ENCODE measurements at regions not wholly inside any gene's neighbourhood (a gene's known extent, or its start where the extent isn't known, plus 50 kb on each side); places are given as distances from the start of the nearest gene placed in this dataset.
A peak's percentile ranks its signal among the peaks of the same experiment; 100 is the strongest.

GRCh38 chr10:60605476-60605875 is 172.8 kb upstream of the CDK1 start:
- no TSS peak for BruUV-seq (replicated peaks)
- Histone ChIP-seq H2AFZ (ENCODE audit: low read depth, low read length) (no peak overlapping the region), H4K20me1 (replicated peaks; ENCODE audit: control insufficient read depth, insufficient read depth, low read length) (no peaks in the 10 kb centered on the region), H3K36me3 (ENCODE audit: control insufficient read depth, insufficient read depth, low read length) (no peaks in the 10 kb centered on the region), H3K9me1 (ENCODE audit: control insufficient read depth, insufficient read depth, low read length) (no peaks in the 10 kb centered on the region), H3K4me3 (no peak overlapping the region), H3K9me3 (replicated peaks; ENCODE audit: control insufficient read depth, insufficient read depth, low read depth, low read length) (no peaks in the 10 kb centered on the region), H3K4me1 (replicated peaks in 1 of 2; ENCODE audit: control insufficient read depth in 2 of 2, insufficient read depth in 2 of 2, low read length in 2 of 2) (no peaks in the 10 kb centered on the region), H3K27ac (ENCODE audit: extremely low read depth, low read depth, low read length) (no peak overlapping the region), H3K9ac (ENCODE audit: insufficient read depth in 1 of 2, low read depth in 2 of 2, low read length in 2 of 2) (no peak overlapping the region), H3K4me2 (ENCODE audit: insufficient read depth, low read length) (no peak overlapping the region), H3K27me3 (ENCODE audit: control insufficient read depth in 2 of 2, insufficient read depth in 2 of 2, low read length in 2 of 2) (no peaks in the 10 kb centered on the region), H3K79me2 (ENCODE audit: control insufficient read depth, insufficient read depth, low read length) (no peaks in the 10 kb centered on the region)
- ATAC-seq (no peak), FAIRE-seq (no peak), DNase-seq (ENCODE audit: extremely low read depth in 1 of 4, low spot score in 3 of 4) (no peak)
- ChIA-PET POLR2A (interaction anchor here (0.6 to 0.8 kb wide), 2 partner anchors 20 to 231 kb away, joined by 5 to 6 read pairs; no protein-coding TSS in a partner anchor), CTCF (ENCODE audit: low intra/inter-chr PET ratio) (no interaction called here)
- TF ChIP-seq XRCC4 (IDR thresholded peaks at IDR 0.05; ENCODE audit: extremely low read depth, insufficient read depth, insufficient read length): no peak
- TF ChIP-seq GATA2 (CRISPR knock-in tag; IDR thresholded peaks at IDR 0.05): no peak
- no peak for TF ChIP-seq ZNF133 (CRISPR knock-in tag; IDR thresholded peaks at IDR 0.05)
- no peak for TF ChIP-seq SRSF1 (IDR thresholded peaks at IDR 0.05; ENCODE audit: low read depth, low read length)
- no peak for TF ChIP-seq MXI1 (IDR thresholded peaks at IDR 0.05; ENCODE audit: low read depth, low read length)
- no peak for TF ChIP-seq MAFG (tag; conservative IDR thresholded peaks at IDR 0.05)
- no peak for TF ChIP-seq MAFK (IDR thresholded peaks at IDR 0.05; ENCODE audit: low read length)
- TF ChIP-seq NR2C1 (IDR thresholded peaks at IDR 0.05): no peak
- no peak for TF ChIP-seq NR2C1 (tag; IDR thresholded peaks at IDR 0.05)
- in situ Hi-C loops (cut with MboI): no loop called here
- intact Hi-C loops (cut with micrococcal nuclease): no loop called here

GRCh38 chr10:60604342-60604741 is 173.9 kb upstream of the CDK1 start:
- H2AFZ ChIP-seq (ENCODE audit: low read depth, low read length): no peak overlapping the region
- TF ChIP-seq ZNF592 (IDR thresholded peaks at IDR 0.05) (no peak), ELF1 (tag; IDR thresholded peaks at IDR 0.05) (no peak), RFX1 (IDR thresholded peaks at IDR 0.05) (peak; percentile 35; the same call in 1 of the 2 replicates), TBP (optimal IDR thresholded peaks at IDR 0.05; ENCODE audit: low read depth, low read length) (no peak)
- no peak for DNase-seq (ENCODE audit: extremely low read depth in 1 of 4, low spot score in 3 of 4)
- FAIRE-seq: no peak
- no peak overlapping the region for H3K9ac ChIP-seq (ENCODE audit: insufficient read depth in 1 of 2, low read depth in 2 of 2, low read length in 2 of 2)
- H3K9me3 ChIP-seq (replicated peaks; ENCODE audit: control insufficient read depth, insufficient read depth, low read depth, low read length): no peaks in the 10 kb centered on the region
- no peak for ATAC-seq
- CTCF ChIA-PET (ENCODE audit: low intra/inter-chr PET ratio): no interaction called here
- POLR2A ChIA-PET: no interaction called here
- no TSS peak for BruUV-seq (replicated peaks)
- H4K20me1 ChIP-seq (replicated peaks; ENCODE audit: control insufficient read depth, insufficient read depth, low read length): no peaks in the 10 kb centered on the region
- in situ Hi-C loops (cut with MboI) (no loop called here), intact Hi-C loops (cut with micrococcal nuclease) (no loop called here)
- H3K27ac ChIP-seq (ENCODE audit: extremely low read depth, low read depth, low read length): no peak overlapping the region
- H3K9me1 ChIP-seq (ENCODE audit: control insufficient read depth, insufficient read depth, low read length): no peaks in the 10 kb centered on the region
- H3K79me2 ChIP-seq (ENCODE audit: control insufficient read depth, insufficient read depth, low read length): no peaks in the 10 kb centered on the region
- H3K27me3 ChIP-seq (ENCODE audit: control insufficient read depth in 2 of 2, insufficient read depth in 2 of 2, low read length in 2 of 2): no peaks in the 10 kb centered on the region
- H3K4me1 ChIP-seq (replicated peaks in 1 of 2; ENCODE audit: control insufficient read depth in 2 of 2, insufficient read depth in 2 of 2, low read length in 2 of 2): no peaks in the 10 kb centered on the region
- no peaks in the 10 kb centered on the region for H3K36me3 ChIP-seq (ENCODE audit: control insufficient read depth, insufficient read depth, low read length)
- 0% methylated on average over 1 of the region's 1 CpG for WGBS (ENCODE audit: insufficient coverage, low coverage, missing lambda C conversion rate)
- no peak overlapping the region for H3K4me3 ChIP-seq
- no peak overlapping the region for H3K4me2 ChIP-seq (ENCODE audit: insufficient read depth, low read length)
